GM19240 (cell line): ENCODE measurements at regions not wholly inside any gene's neighbourhood (a gene's known extent, or its start where the extent isn't known, plus 50 kb on each side); places are given as distances from the start of the nearest gene placed in this dataset.

Experiments used
- DNase-seq: peaks from one replicate; pipeline ENCODE4 v3.0.0; 2011; ENCODE audit warnings: low spot score; ENCODE audit not compliant: insufficient read length

GRCh38 chr22:19621373-19622060 lies 92.8 kb upstream of the SEPTIN5 start:
- no peak for DNase-seq

- no peak for DNase-seq
Observed at GRCh38 chr22:19622061-19622441, 92.3 kb upstream of the SEPTIN5 start.

- DNase-seq: no peak
Observed at GRCh38 chr22:19625331-19626041, 88.8 kb upstream of the SEPTIN5 start.

- DNase-seq: no peak
Observed at GRCh38 chr22:19626042-19626587, 88.2 kb upstream of the SEPTIN5 start.

- DNase-seq: no peak
Observed at GRCh38 chr22:19626666-19627065, 87.6 kb upstream of the SEPTIN5 start.

- DNase-seq: no peak
Observed at GRCh38 chr22:19628038-19628776, 86.1 kb upstream of the SEPTIN5 start.

- DNase-seq: no peak
Observed at GRCh38 chr22:19629331-19629719, 85.0 kb upstream of the SEPTIN5 start.

GRCh38 chr22:19629720-19630419 lies 84.4 kb upstream of the SEPTIN5 start:
- peak; percentile 95 for DNase-seq

GRCh38 chr22:19630614-19631013 lies 83.7 kb upstream of the SEPTIN5 start:
- DNase-seq: no peak

- no peak for DNase-seq
Observed at GRCh38 chr22:19631899-19632667, 82.2 kb upstream of the SEPTIN5 start.

- no peak for DNase-seq
Observed at GRCh38 chr22:19632668-19633148, 81.6 kb upstream of the SEPTIN5 start.

GRCh38 chr22:19634226-19634975 lies 79.9 kb upstream of the SEPTIN5 start:
- no peak for DNase-seq

GRCh38 chr22:19635644-19636043 lies 78.7 kb upstream of the SEPTIN5 start:
- DNase-seq: no peak

GRCh38 chr22:19636696-19637407 lies 77.5 kb upstream of the SEPTIN5 start:
- no peak for DNase-seq

GRCh38 chr22:19637408-19638281 lies 76.7 kb upstream of the SEPTIN5 start:
- DNase-seq: no peak

- DNase-seq: no peak
Observed at GRCh38 chr22:19638282-19639015, 75.9 kb upstream of the SEPTIN5 start.

- DNase-seq: no peak
Observed at GRCh38 chr22:19639610-19640135, 74.6 kb upstream of the SEPTIN5 start.
